ENCODE measurements at regions not wholly inside any gene's neighbourhood (a gene's known extent, or its start where the extent isn't known, plus 50 kb on each side); places are given as distances from the start of the nearest gene placed in this dataset.

GRCh38 chr2:104690255-104690984, 163.5 kb upstream of the POU3F3 start:
- no peaks in the 10 kb centered on the region for H3K36me3 ChIP-seq (ENCODE audit: insufficient read depth)
- H2AFZ ChIP-seq (ENCODE audit: low read depth), result no peak overlapping the region
- no peak overlapping the region for H3K9ac ChIP-seq
- no peaks in the 10 kb centered on the region for H4K20me1 ChIP-seq (ENCODE audit: insufficient read depth)
- H3K4me3 ChIP-seq (IDR thresholded peaks at IDR 0.05; ENCODE audit: insufficient read depth, low read depth, low read length), result no peak overlapping the region
- H3K79me2 ChIP-seq (ENCODE audit: insufficient read depth, low read depth), result no peaks in the 10 kb centered on the region
- H3K27ac ChIP-seq, result no peak overlapping the region
- no peak overlapping the region for H3K4me2 ChIP-seq
- no peaks in the 10 kb centered on the region for H3K4me1 ChIP-seq (ENCODE audit: low read depth, poor library complexity, severe bottlenecking)
- TF ChIP-seq, protein P1, sequence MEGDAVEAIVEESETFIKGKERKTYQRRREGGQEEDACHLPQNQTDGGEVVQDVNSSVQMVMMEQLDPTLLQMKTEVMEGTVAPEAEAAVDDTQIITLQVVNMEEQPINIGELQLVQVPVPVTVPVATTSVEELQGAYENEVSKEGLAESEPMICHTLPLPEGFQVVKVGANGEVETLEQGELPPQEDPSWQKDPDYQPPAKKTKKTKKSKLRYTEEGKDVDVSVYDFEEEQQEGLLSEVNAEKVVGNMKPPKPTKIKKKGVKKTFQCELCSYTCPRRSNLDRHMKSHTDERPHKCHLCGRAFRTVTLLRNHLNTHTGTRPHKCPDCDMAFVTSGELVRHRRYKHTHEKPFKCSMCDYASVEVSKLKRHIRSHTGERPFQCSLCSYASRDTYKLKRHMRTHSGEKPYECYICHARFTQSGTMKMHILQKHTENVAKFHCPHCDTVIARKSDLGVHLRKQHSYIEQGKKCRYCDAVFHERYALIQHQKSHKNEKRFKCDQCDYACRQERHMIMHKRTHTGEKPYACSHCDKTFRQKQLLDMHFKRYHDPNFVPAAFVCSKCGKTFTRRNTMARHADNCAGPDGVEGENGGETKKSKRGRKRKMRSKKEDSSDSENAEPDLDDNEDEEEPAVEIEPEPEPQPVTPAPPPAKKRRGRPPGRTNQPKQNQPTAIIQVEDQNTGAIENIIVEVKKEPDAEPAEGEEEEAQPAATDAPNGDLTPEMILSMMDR (conservative IDR thresholded peaks at IDR 0.05; ENCODE audit: low read depth, low read length), result no peak
- no peaks in the 10 kb centered on the region for H3K27me3 ChIP-seq (ENCODE audit: insufficient read depth, low read depth)

DNA sequence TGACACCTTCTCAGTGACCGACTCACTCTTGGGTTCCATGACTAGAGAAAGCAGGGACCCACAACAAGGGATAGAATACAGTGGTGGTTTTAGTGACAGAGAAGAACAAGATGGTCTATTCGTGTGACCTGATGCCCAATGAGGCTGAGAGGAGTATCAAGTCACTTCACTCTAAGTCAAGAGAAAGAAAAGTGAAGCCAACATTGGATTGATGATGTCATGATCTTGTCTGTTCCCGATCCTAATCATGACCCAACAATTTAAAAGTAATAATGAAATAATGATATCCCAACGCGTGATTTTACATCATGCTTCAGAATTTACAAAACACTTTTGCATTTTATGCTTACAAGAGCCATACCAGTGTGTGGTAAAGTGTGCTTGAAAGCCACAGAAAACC, 155.6 kb upstream of the POU3F3 start:
- no peaks in the 10 kb centered on the region for H3K36me3 ChIP-seq (ENCODE audit: insufficient read depth)

GRCh38 chr2:104701411-104701911, 152.5 kb upstream of the POU3F3 start:
- no peak overlapping the region for H3K27ac ChIP-seq
- H3K36me3 ChIP-seq (ENCODE audit: insufficient read depth), result no peaks in the 10 kb centered on the region
- H3K4me3 ChIP-seq (IDR thresholded peaks at IDR 0.05; ENCODE audit: insufficient read depth, low read depth, low read length), result no peak overlapping the region
- H2AFZ ChIP-seq (ENCODE audit: low read depth), result no peak overlapping the region
- no peaks in the 10 kb centered on the region for H3K27me3 ChIP-seq (ENCODE audit: insufficient read depth, low read depth)
- H3K9ac ChIP-seq, result no peak overlapping the region
- H3K4me1 ChIP-seq (ENCODE audit: low read depth, poor library complexity, severe bottlenecking), result no peaks in the 10 kb centered on the region
- H4K20me1 ChIP-seq (ENCODE audit: insufficient read depth), result no peaks in the 10 kb centered on the region
- H3K79me2 ChIP-seq (ENCODE audit: insufficient read depth, low read depth), result no peaks in the 10 kb centered on the region
- H3K4me2 ChIP-seq, result no peak overlapping the region
- TF ChIP-seq, protein P1 (conservative IDR thresholded peaks at IDR 0.05; ENCODE audit: low read depth, low read length), result no peak

More for the DNA sequence above, 155.6 kb upstream of the POU3F3 start:
- H3K4me2 ChIP-seq, result no peak overlapping the region
- no peaks in the 10 kb centered on the region for H3K4me1 ChIP-seq (ENCODE audit: low read depth, poor library complexity, severe bottlenecking)
- TF ChIP-seq, protein P1 (conservative IDR thresholded peaks at IDR 0.05; ENCODE audit: low read depth, low read length), result no peak
- no peak overlapping the region for H3K9ac ChIP-seq
- H3K79me2 ChIP-seq (ENCODE audit: insufficient read depth, low read depth), result no peaks in the 10 kb centered on the region
- no peak overlapping the region for H3K4me3 ChIP-seq (IDR thresholded peaks at IDR 0.05; ENCODE audit: insufficient read depth, low read depth, low read length)
- H3K27me3 ChIP-seq (ENCODE audit: insufficient read depth, low read depth), result no peaks in the 10 kb centered on the region
- H3K27ac ChIP-seq, result no peak overlapping the region
- H2AFZ ChIP-seq (ENCODE audit: low read depth), result no peak overlapping the region
- H4K20me1 ChIP-seq (ENCODE audit: insufficient read depth), result no peaks in the 10 kb centered on the region

- H3K27me3 ChIP-seq (ENCODE audit: insufficient read depth, low read depth), result no peaks in the 10 kb centered on the region
Observed at GRCh38 chr2:104702031-104702850, 151.7 kb upstream of the POU3F3 start.

More at GRCh38 chr2:104702031-104702850, 151.7 kb upstream of the POU3F3 start:
- Histone ChIP-seq H3K4me2 (no peak overlapping the region), H3K4me1 (ENCODE audit: low read depth, poor library complexity, severe bottlenecking) (no peaks in the 10 kb centered on the region), H3K27ac (no peak overlapping the region), H4K20me1 (ENCODE audit: insufficient read depth) (no peaks in the 10 kb centered on the region), H2AFZ (ENCODE audit: low read depth) (no peak overlapping the region), H3K79me2 (ENCODE audit: insufficient read depth, low read depth) (no peaks in the 10 kb centered on the region), H3K4me3 (IDR thresholded peaks at IDR 0.05; ENCODE audit: insufficient read depth, low read depth, low read length) (no peak overlapping the region), H3K9ac (no peak overlapping the region), H3K36me3 (ENCODE audit: insufficient read depth) (no peaks in the 10 kb centered on the region)
- TF ChIP-seq, protein P1 (conservative IDR thresholded peaks at IDR 0.05; ENCODE audit: low read depth, low read length), result no peak
